SJSA1 (cell line): ENCODE measurements at regions not wholly inside any gene's neighbourhood (a gene's known extent, or its start where the extent isn't known, plus 50 kb on each side); places are given as distances from the start of the nearest gene placed in this dataset.

Experiments used
- DNase-seq, 2 experiments: peaks; one replicate each; pipeline ENCODE4 v3.0.0-alpha.2; 2015 to 2020; ENCODE audit warnings: low spot score in 2 of 2, low read depth in 1 of 2
- H3K27ac ChIP-seq: fragments of 250-450 bp; sonication (Bioruptor Pico); 2 replicates; pipeline ENCODE4 v1.5.1; 2020; ENCODE audit warnings: mild to moderate bottlenecking, moderate library complexity
- H3K27me3 ChIP-seq: fragments of 250-450 bp; sonication (Bioruptor Pico); replicated peaks from 2 replicates; pipeline ENCODE4 v1.5.1; 2020; ENCODE audit warnings: mild to moderate bottlenecking, moderate library complexity
- H3K36me3 ChIP-seq: fragments of 250-450 bp; sonication (Bioruptor Pico); 2 replicates; pipeline ENCODE4 v1.5.1; 2020; ENCODE audit warnings: mild to moderate bottlenecking
- H3K4me1 ChIP-seq: fragments of 250-450 bp; sonication (Bioruptor Pico); replicated peaks from 2 replicates; pipeline ENCODE4 v1.6.1; 2021; ENCODE audit warnings: mild to moderate bottlenecking
- H3K4me3 ChIP-seq: fragments of 250-450 bp; sonication (Bioruptor Pico); 2 replicates; pipeline ENCODE4 v1.5.1; 2020; ENCODE audit warnings: mild to moderate bottlenecking
- H3K9me3 ChIP-seq: fragments of 250-450 bp; sonication (Bioruptor Pico); replicated peaks from 2 replicates; pipeline ENCODE4 v1.5.1; 2020; ENCODE audit warnings: mild to moderate bottlenecking

- DNase-seq, result no peak
- H3K36me3 ChIP-seq, result no peaks in the 10 kb centered on the region
- no peaks in the 10 kb centered on the region for H3K27me3 ChIP-seq
Measured at GRCh38 chr15:46326173-46326572, 691.3 kb downstream of the SQOR start.

GRCh38 chr15:46328821-46329220, 694.0 kb downstream of the SQOR start:
- Histone ChIP-seq H3K36me3 (no peaks in the 10 kb centered on the region), H3K27me3 (no peaks in the 10 kb centered on the region), H3K4me1 (no peaks in the 10 kb centered on the region), H3K9me3 (no peaks in the 10 kb centered on the region), H3K27ac (no peak overlapping the region), H3K4me3 (no peak overlapping the region)
- DNase-seq, result no peak

More at GRCh38 chr15:46326173-46326572, 691.3 kb downstream of the SQOR start:
- Histone ChIP-seq H3K4me3 (no peak overlapping the region), H3K4me1 (no peaks in the 10 kb centered on the region), H3K27ac (no peak overlapping the region), H3K9me3 (no peaks in the 10 kb centered on the region)

- no peak overlapping the region for H3K4me3 ChIP-seq
- no peaks in the 10 kb centered on the region for H3K4me1 ChIP-seq
- H3K27me3 ChIP-seq, result no peaks in the 10 kb centered on the region
- H3K9me3 ChIP-seq, result no peaks in the 10 kb centered on the region
- DNase-seq, result no peak
- no peaks in the 10 kb centered on the region for H3K36me3 ChIP-seq
- no peak overlapping the region for H3K27ac ChIP-seq
Measured at GRCh38 chr15:46329876-46330275, 695.0 kb downstream of the SQOR start.

DNA sequence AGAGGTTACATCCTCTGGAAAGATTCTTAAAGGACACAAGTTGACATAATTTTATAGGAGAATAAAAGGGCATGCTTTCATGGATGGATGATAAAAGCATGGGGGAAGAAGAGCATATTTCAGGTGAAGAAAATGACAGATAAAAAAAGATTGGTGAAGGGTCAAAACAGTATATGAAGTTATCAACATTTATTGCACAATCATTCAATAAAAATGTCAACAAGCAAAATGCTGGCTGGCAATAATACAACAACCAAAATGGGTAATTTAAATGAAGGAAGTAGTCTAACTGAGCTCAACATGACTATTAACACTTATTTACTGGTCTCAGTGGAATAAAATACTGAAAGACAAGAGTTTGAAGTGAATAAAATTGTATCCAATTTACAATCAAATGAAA, 696.7 kb downstream of the SQOR start:
- Histone ChIP-seq H3K27me3 (no peaks in the 10 kb centered on the region), H3K4me3 (no peak overlapping the region), H3K9me3 (no peaks in the 10 kb centered on the region), H3K36me3 (no peaks in the 10 kb centered on the region), H3K4me1 (no peaks in the 10 kb centered on the region), H3K27ac (no peak overlapping the region)
- DNase-seq, result no peak

GRCh38 chr15:46343196-46343935, 708.5 kb downstream of the SQOR start:
- Histone ChIP-seq H3K4me1 (no peaks in the 10 kb centered on the region), H3K9me3 (no peaks in the 10 kb centered on the region), H3K4me3 (no peak overlapping the region), H3K27me3 (no peaks in the 10 kb centered on the region), H3K27ac (no peak overlapping the region), H3K36me3 (no peaks in the 10 kb centered on the region)
- DNase-seq, result no peak

DNA sequence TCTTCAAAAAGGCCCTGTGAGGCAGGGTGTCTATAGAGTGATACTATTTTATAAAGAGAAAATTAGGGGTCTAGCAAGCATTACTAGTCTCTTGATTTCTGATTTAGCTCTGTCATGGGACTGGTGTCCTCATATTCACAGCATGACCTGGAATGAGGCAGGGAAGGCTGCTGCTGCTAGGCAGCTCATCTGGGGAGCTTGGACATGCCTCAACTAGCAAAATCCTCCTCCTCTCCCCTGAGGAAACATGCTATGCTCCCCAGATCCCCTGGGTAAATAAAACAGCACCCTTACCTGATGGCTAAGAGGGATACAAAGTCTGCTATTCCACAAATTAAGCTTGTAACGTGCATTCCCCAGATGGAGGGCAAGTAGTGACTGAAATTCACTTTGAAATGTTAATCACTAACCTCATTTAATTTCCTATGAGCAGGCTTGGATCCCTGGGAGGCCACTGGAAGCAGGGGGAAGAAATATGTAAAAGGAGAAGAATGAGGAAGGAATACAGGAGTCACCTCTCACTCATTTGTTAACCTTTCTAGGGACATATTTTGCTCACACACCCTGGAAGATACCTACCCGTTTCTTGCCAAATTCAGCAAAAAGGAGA, 709.4 kb downstream of the SQOR start:
- Histone ChIP-seq H3K27ac (no peak overlapping the region), H3K9me3 (no peaks in the 10 kb centered on the region), H3K4me3 (no peak overlapping the region), H3K27me3 (no peaks in the 10 kb centered on the region), H3K4me1 (no peaks in the 10 kb centered on the region), H3K36me3 (no peaks in the 10 kb centered on the region)
- DNase-seq, result no peak

- no peaks in the 10 kb centered on the region for H3K27me3 ChIP-seq
- H3K4me1 ChIP-seq, result no peaks in the 10 kb centered on the region
- H3K4me3 ChIP-seq, result no peak overlapping the region
- DNase-seq, result no peak
- H3K9me3 ChIP-seq, result no peaks in the 10 kb centered on the region
- no peak overlapping the region for H3K27ac ChIP-seq
- H3K36me3 ChIP-seq, result no peaks in the 10 kb centered on the region
Measured at GRCh38 chr15:46344915-46345314, 710.1 kb downstream of the SQOR start.

- H3K4me1 ChIP-seq, result no peaks in the 10 kb centered on the region
- H3K9me3 ChIP-seq, result no peaks in the 10 kb centered on the region
- no peaks in the 10 kb centered on the region for H3K27me3 ChIP-seq
- H3K36me3 ChIP-seq, result no peaks in the 10 kb centered on the region
- no peak overlapping the region for H3K27ac ChIP-seq
- DNase-seq, result no peak
- H3K4me3 ChIP-seq, result no peak overlapping the region
Measured at GRCh38 chr15:46354443-46354842, 719.6 kb downstream of the SQOR start.

GRCh38 chr15:46365572-46365971, 730.7 kb downstream of the SQOR start:
- Histone ChIP-seq H3K4me3 (no peak overlapping the region), H3K36me3 (no peaks in the 10 kb centered on the region), H3K4me1 (no peaks in the 10 kb centered on the region), H3K27me3 (no peaks in the 10 kb centered on the region), H3K27ac (no peak overlapping the region), H3K9me3 (no peaks in the 10 kb centered on the region; the same call in 1 of the 2 replicates)
- no peak for DNase-seq

DNA sequence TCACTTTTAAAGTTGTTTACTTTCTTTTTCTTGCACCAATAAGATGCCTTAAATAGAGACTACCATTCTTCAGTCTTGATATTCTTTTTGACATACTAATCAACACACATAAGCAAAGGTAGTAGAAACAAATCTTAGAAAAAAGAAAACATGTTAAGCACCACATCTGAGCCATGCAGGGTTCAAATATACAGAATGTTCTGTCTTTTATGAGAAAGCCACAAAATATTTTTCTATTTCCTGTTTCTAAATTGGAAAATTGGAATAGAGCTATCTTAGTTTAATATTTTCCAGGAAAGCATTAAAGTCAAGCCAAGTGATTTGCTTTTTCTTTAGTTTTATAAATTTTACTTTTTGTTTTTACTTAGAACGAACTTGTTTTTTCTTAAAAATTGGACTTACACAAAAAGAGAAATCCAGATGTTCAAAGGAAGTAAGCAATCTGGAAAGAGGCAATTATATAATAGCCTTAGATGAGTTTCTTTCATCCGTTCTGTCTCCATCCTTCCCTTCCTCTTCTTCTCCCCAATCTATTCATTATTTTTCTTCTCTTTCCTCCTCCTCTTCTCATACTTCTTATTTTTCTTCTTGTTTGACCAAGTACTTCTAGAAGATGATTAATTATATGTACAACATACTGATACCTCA, 731.7 kb downstream of the SQOR start:
- H3K27ac ChIP-seq, result no peak overlapping the region

DNA sequence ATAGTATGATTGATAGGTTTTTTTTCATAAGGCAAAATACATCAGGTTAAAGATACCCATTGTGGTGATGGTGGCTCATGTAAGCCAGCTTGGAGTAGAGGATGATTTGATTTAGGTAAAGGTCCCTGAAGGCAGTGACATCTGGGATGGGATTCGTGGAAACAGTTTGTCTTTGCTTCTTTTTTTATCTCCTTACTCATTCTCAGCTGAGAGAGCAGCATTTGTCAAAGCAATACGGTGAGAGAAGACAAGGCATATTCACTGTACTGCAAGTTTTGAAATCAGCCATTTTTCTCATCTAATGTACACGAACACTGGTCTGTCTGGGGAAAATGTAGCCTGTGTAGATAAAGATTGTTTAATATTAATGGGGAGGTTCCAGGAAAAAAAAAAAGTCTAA, 749.1 kb downstream of the SQOR start:
- no peak for DNase-seq
- no peaks in the 10 kb centered on the region for H3K36me3 ChIP-seq
- H3K4me3 ChIP-seq, result no peak overlapping the region
- no peaks in the 10 kb centered on the region; the same call in 1 of the 2 replicates for H3K9me3 ChIP-seq
- H3K27ac ChIP-seq, result no peak overlapping the region
- H3K4me1 ChIP-seq, result no peaks in the 10 kb centered on the region
- H3K27me3 ChIP-seq, result no peaks in the 10 kb centered on the region

More for the DNA sequence above, 731.7 kb downstream of the SQOR start:
- no peaks in the 10 kb centered on the region for H3K4me1 ChIP-seq
- H3K9me3 ChIP-seq, result no peaks in the 10 kb centered on the region; the same call in 1 of the 2 replicates
- no peaks in the 10 kb centered on the region for H3K27me3 ChIP-seq
- no peak overlapping the region for H3K4me3 ChIP-seq
- DNase-seq, result no peak
- no peaks in the 10 kb centered on the region for H3K36me3 ChIP-seq

- Histone ChIP-seq H3K9me3 (no peaks in the 10 kb centered on the region; the same call in 1 of the 2 replicates), H3K4me3 (no peak overlapping the region), H3K36me3 (no peaks in the 10 kb centered on the region), H3K4me1 (no peaks in the 10 kb centered on the region), H3K27me3 (no peaks in the 10 kb centered on the region), H3K27ac (no peak overlapping the region)
- no peak for DNase-seq
Measured at GRCh38 chr15:46386356-46386755, 751.5 kb downstream of the SQOR start.

GRCh38 chr15:46389739-46390138, 754.9 kb downstream of the SQOR start:
- no peak for DNase-seq
- Histone ChIP-seq H3K27me3 (no peaks in the 10 kb centered on the region), H3K9me3 (no peaks in the 10 kb centered on the region; the same call in 1 of the 2 replicates), H3K36me3 (no peaks in the 10 kb centered on the region), H3K4me3 (no peak overlapping the region), H3K27ac (no peak overlapping the region), H3K4me1 (no peaks in the 10 kb centered on the region)

DNA sequence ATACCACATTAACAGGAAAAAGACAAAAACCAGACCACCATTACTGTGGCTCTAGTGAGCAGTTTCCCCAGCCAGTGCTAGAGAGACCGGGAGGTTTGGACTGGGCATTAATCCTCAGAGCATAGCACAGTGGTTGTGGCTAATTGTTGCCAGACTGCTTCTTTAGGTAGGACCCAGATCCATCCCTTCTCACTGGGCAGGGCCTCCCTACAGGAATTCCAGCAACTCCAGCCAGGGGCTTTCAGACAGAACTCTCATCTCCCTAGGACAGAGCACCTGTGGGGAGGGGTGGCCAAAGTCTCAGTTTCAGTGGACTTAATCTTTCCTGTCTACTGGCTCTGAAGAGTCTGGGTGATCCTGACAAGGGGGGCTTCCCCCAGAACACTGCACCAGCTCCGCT, 759.6 kb downstream of the SQOR start:
- no peak for DNase-seq
- Histone ChIP-seq H3K4me1 (no peaks in the 10 kb centered on the region), H3K27me3 (no peaks in the 10 kb centered on the region), H3K4me3 (no peak overlapping the region), H3K36me3 (no peaks in the 10 kb centered on the region), H3K27ac (no peak overlapping the region), H3K9me3 (no peaks in the 10 kb centered on the region; the same call in 1 of the 2 replicates)
